ENCODE measurements at regions not wholly inside any gene's neighbourhood (a gene's known extent, or its start where the extent isn't known, plus 50 kb on each side); places are given as distances from the start of the nearest gene placed in this dataset.

DNA sequence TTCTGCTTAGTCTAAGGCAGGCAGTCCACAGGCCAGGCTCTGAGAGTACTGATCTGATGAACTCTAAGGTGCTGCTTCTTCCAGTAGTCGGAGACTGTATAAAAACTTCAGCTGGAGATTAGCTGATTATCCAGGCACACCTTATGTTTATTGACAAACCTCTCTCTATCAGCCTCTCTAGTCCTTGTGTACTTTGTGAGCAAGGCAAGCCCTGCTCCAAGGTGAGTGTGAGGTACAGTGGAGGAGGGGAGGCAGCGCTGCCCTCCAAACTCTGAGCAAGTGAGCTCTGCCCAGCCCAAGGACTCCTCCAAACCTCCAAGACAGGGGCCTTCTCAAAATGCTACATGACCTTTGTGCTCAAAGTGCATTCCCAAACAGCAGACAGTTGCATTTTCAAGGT lies 95.9 kb upstream of the CDKN3 start:
- Mint-ChIP-seq H3K4me3 (ENCODE audit: low read depth) (no peak overlapping the region), H3K4me1 (ENCODE audit: low read depth) (peaks cover 28% of the 10 kb centered on the region), H3K9me3 (ENCODE audit: low read depth) (no peaks in the 10 kb centered on the region), H3K27ac (no peak overlapping the region), H3K36me3 (ENCODE audit: insufficient read depth) (no peaks in the 10 kb centered on the region), H3K27me3 (peaks cover 25% of the 10 kb centered on the region)
- DNase-seq (ENCODE audit: low spot score, unreplicated experiment), result no peak
- no peak for TF ChIP-seq CTCF (IDR thresholded peaks at IDR 0.05; ENCODE audit: unreplicated experiment)

- H3K36me3 Mint-ChIP-seq (ENCODE audit: insufficient read depth), result no peaks in the 10 kb centered on the region
- H3K4me3 Mint-ChIP-seq (ENCODE audit: low read depth), result no peak overlapping the region
- peaks cover 28% of the 10 kb centered on the region for H3K4me1 Mint-ChIP-seq (ENCODE audit: low read depth)
- no peak for TF ChIP-seq CTCF (IDR thresholded peaks at IDR 0.05; ENCODE audit: unreplicated experiment)
- peaks cover 23% of the 10 kb centered on the region for H3K27me3 Mint-ChIP-seq
- no peak overlapping the region for H3K27ac Mint-ChIP-seq
- no peaks in the 10 kb centered on the region for H3K9me3 Mint-ChIP-seq (ENCODE audit: low read depth)
- DNase-seq (ENCODE audit: low spot score, unreplicated experiment), result no peak
Observed at GRCh38 chr14:54301359-54301758, 95.4 kb upstream of the CDKN3 start.

DNA sequence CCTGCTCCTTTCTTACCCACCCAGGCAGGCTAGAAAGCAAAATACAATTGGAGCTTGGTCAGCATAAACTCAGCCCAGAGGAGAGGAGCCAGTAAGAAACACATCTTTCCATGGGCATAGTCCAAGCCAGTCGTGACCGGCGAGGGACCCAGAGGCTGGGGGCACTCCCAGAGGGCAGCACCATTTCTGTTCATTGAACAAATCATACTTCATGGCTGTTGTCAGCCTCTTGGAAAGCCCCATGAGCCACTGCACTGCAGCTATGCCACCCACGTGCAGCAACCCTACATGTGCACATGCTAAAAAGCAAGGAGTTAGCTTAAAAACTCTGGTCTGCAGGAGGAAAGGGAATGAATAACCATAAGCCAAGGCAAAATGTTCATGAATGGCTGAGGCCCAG lies 90.0 kb upstream of the CDKN3 start:
- no peak overlapping the region for H3K4me3 Mint-ChIP-seq (ENCODE audit: low read depth)
- no peak for TF ChIP-seq CTCF (IDR thresholded peaks at IDR 0.05; ENCODE audit: unreplicated experiment)
- H3K27ac Mint-ChIP-seq, result no peak overlapping the region
- no peaks in the 10 kb centered on the region for H3K4me1 Mint-ChIP-seq (ENCODE audit: low read depth)
- no peaks in the 10 kb centered on the region for H3K36me3 Mint-ChIP-seq (ENCODE audit: insufficient read depth)
- DNase-seq (ENCODE audit: low spot score, unreplicated experiment), result no peak
- H3K27me3 Mint-ChIP-seq, result peaks cover 19% of the 10 kb centered on the region
- no peaks in the 10 kb centered on the region for H3K9me3 Mint-ChIP-seq (ENCODE audit: low read depth)

GRCh38 chr14:54309615-54310014 lies 87.2 kb upstream of the CDKN3 start:
- DNase-seq (ENCODE audit: low spot score, unreplicated experiment), result no peak
- H3K4me1 Mint-ChIP-seq (ENCODE audit: low read depth), result no peaks in the 10 kb centered on the region
- TF ChIP-seq CTCF (IDR thresholded peaks at IDR 0.05; ENCODE audit: unreplicated experiment), result no peak
- no peaks in the 10 kb centered on the region for H3K9me3 Mint-ChIP-seq (ENCODE audit: low read depth)
- no peak overlapping the region for H3K27ac Mint-ChIP-seq
- no peak overlapping the region for H3K4me3 Mint-ChIP-seq (ENCODE audit: low read depth)
- peaks cover 18% of the 10 kb centered on the region for H3K27me3 Mint-ChIP-seq
- H3K36me3 Mint-ChIP-seq (ENCODE audit: insufficient read depth), result no peaks in the 10 kb centered on the region

- Mint-ChIP-seq H3K4me3 (ENCODE audit: low read depth) (no peak overlapping the region), H3K27me3 (peaks cover 22% of the 10 kb centered on the region), H3K36me3 (ENCODE audit: insufficient read depth) (no peaks in the 10 kb centered on the region), H3K9me3 (ENCODE audit: low read depth) (no peaks in the 10 kb centered on the region), H3K27ac (no peak overlapping the region), H3K4me1 (ENCODE audit: low read depth) (no peaks in the 10 kb centered on the region)
- DNase-seq (ENCODE audit: low spot score, unreplicated experiment), result no peak
- TF ChIP-seq CTCF (IDR thresholded peaks at IDR 0.05; ENCODE audit: unreplicated experiment), result no peak
Observed at GRCh38 chr14:54310151-54310850, 86.5 kb upstream of the CDKN3 start.

Measured in progenitor cell of endocrine pancreas (in vitro differentiated cells).